Mammary epithelial cell (primary cell): ENCODE measurements at regions not wholly inside any gene's neighbourhood (a gene's known extent, or its start where the extent isn't known, plus 50 kb on each side); places are given as distances from the start of the nearest gene placed in this dataset.

Experiments used
- CTCF ChIP-seq, 2 donors: IDR thresholded peaks in 1 of 2; conservative IDR thresholded peaks in 1 of 2; 2 replicates each; pipeline ENCODE4 v1.5.1; 2011 to 2012; ENCODE audit warnings: inconsistent platforms in 2 of 2, low read length in 2 of 2, mild to moderate bottlenecking in 2 of 2, control low read depth in 1 of 2, low read depth in 1 of 2; ENCODE audit not compliant: insufficient read depth in 1 of 2; ENCODE audit errors: extremely low read depth in 1 of 2
- EZH2 ChIP-seq: IDR thresholded peaks from 2 replicates; pipeline ENCODE4 v1.6.1; 2012; ENCODE audit warnings: low read length, inconsistent platforms, borderline replicate concordance

- TF ChIP-seq CTCF (conservative IDR thresholded peaks at IDR 0.05 in 1 of 2, IDR thresholded peaks at IDR 0.05 in 1 of 2; ENCODE audit: extremely low read depth in 1 of 2, insufficient read depth in 1 of 2, low read depth in 1 of 2, low read length in 2 of 2) (no peak), EZH2 (no peak)
Measured at GRCh38 chr7:17506095-17506494, 207.6 kb downstream of the AHR start.
